Large intestine (tissue), 3 donors: ENCODE measurements at regions not wholly inside any gene's neighbourhood (a gene's known extent, or its start where the extent isn't known, plus 50 kb on each side); places are given as distances from the start of the nearest gene placed in this dataset.

Experiments used
- DNase-seq, 2 donors: peaks; one replicate each; pipeline versions ENCODE4 v3.0.0 to v3.0.0-alpha.2; 2013
- H3K27ac ChIP-seq: one replicate; pipeline ENCODE4 v1.5.1; 2013; ENCODE audit warnings: low read length
- H3K27me3 ChIP-seq: 2 replicates; pipeline ENCODE4 v1.6.1; 2013; ENCODE audit warnings: low read length; ENCODE audit not compliant: control insufficient read depth, insufficient read depth
- H3K36me3 ChIP-seq: 2 replicates; pipeline ENCODE4 v1.6.1; 2013; ENCODE audit warnings: low read length; ENCODE audit not compliant: control insufficient read depth, insufficient read depth
- H3K4me1 ChIP-seq: one replicate; pipeline ENCODE4 v1.6.1; 2013; ENCODE audit warnings: low read length; ENCODE audit not compliant: control insufficient read depth, insufficient read depth
- H3K4me3 ChIP-seq: one replicate; pipeline ENCODE4 v1.5.1; 2013; ENCODE audit warnings: low read length
- H3K9me3 ChIP-seq: one replicate; pipeline ENCODE4 v1.6.1; 2013; ENCODE audit warnings: mild to moderate bottlenecking, low read depth, low read length, moderate library complexity; ENCODE audit not compliant: control insufficient read depth
- WGBS: methylation state at CpG from one replicate; pipeline ENCODE4 v1.1.5; 2013; ENCODE audit warnings: low lambda C conversion rate; ENCODE audit not compliant: insufficient coverage; 5-methylcytosine and 5-hydroxymethylcytosine counted together

DNA sequence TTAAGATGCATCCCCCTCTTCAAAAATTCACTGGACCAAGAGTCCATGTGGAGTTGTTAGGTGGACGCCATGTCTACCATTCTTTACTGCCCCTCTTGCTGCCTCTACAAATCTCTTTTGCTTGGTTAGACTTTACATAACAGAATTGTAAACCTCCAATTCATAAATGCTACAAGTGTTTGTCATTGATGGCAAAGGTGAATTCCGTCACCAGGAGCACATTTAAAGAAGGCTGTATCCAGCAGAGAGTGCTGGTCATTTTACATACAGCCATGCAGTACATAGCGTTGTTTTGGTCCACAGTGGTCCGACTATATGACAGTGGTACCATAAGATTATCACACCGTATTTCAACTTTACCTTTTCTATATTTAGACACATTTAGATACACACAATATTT, 274.5 kb downstream of the MYCN start:
- 100% methylated on average over 3 of the region's 5 CpGs for WGBS
- Histone ChIP-seq H3K27ac (no peak overlapping the region), H3K4me1 (peaks cover 3% of the 10 kb centered on the region), H3K36me3 (no peaks in the 10 kb centered on the region), H3K9me3 (peaks cover 4% of the 10 kb centered on the region), H3K4me3 (no peak overlapping the region), H3K27me3 (no peaks in the 10 kb centered on the region)
- no peak for DNase-seq

DNA sequence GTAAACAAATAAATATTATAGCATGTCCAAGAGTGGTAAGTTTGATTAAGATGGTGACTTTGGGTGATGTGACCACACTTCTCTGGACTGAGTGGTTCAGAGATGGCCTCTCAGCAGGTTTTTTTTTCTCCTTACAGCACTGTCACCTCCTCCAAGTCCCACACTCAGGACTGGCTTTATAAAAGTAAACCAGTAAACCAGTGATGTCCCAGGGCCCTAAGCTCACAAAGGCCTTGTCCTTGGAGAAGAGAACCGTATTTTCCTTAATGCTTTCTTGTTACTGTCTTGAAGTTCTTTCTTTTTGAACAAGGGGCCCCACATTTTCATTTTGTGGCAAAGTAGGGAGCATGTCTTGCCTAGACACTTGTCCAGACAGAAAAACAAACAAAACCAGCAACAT, 274.0 kb downstream of the MYCN start:
- 100% methylated on average over 1 of the region's 1 CpG for WGBS
- Histone ChIP-seq H3K9me3 (peaks cover 4% of the 10 kb centered on the region), H3K27me3 (no peaks in the 10 kb centered on the region), H3K4me3 (no peak overlapping the region), H3K36me3 (no peaks in the 10 kb centered on the region), H3K4me1 (peaks cover 3% of the 10 kb centered on the region), H3K27ac (no peak overlapping the region)
- DNase-seq, result no peak

DNA sequence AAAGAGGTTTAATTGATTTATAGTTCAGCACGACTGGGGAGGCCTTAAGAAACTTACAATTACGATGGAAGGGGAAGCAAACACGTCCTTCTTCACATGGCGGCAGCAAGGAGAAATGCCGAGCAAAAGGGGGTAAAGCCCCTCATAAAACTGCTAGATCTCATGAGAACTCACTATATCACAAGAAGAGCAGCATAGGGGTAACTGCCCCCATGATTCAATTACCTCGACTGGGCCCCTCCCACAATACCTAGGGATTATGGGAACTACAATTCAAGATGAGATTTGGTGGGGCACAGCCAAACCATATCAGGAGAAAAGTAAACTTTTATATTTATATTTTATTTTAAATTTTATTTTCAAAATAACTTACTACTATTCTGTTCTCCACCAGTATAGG, 272.0 kb downstream of the MYCN start:
- peaks cover 3% of the 10 kb centered on the region for H3K4me1 ChIP-seq
- no CpG with 5 or more reads among the region's 6 CpGs for WGBS
- no peaks in the 10 kb centered on the region for H3K27me3 ChIP-seq
- DNase-seq, result no peak
- peaks cover 10% of the 10 kb centered on the region for H3K9me3 ChIP-seq
- H3K36me3 ChIP-seq, result no peaks in the 10 kb centered on the region
- H3K4me3 ChIP-seq, result no peak overlapping the region
- H3K27ac ChIP-seq, result no peak overlapping the region

DNA sequence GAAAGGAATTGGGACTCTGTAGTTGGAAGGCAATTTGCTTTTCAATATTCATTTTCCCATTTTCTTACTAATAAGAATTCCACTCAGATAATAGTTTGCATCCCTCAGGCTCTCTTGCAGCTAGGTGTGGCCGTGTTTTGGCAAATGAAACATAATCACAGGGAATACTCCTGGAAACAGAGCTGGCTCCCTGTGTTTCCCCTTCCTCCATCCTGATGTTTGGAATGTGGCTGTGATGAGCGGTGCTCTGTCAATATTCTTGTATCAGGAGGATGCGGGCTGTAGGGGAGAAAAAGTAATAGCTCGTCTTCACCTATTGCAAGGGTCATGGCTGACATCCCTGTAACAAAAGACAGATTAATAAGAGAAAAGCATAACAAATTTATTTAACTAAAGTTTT, 271.0 kb downstream of the MYCN start:
- H3K4me3 ChIP-seq, result no peak overlapping the region
- no peak overlapping the region for H3K27ac ChIP-seq
- DNase-seq, result no peak
- no peaks in the 10 kb centered on the region for H3K4me1 ChIP-seq
- H3K27me3 ChIP-seq, result no peaks in the 10 kb centered on the region
- H3K36me3 ChIP-seq, result no peaks in the 10 kb centered on the region
- WGBS, result 86% methylated on average over 2 of the region's 4 CpGs
- peaks cover 10% of the 10 kb centered on the region for H3K9me3 ChIP-seq

DNA sequence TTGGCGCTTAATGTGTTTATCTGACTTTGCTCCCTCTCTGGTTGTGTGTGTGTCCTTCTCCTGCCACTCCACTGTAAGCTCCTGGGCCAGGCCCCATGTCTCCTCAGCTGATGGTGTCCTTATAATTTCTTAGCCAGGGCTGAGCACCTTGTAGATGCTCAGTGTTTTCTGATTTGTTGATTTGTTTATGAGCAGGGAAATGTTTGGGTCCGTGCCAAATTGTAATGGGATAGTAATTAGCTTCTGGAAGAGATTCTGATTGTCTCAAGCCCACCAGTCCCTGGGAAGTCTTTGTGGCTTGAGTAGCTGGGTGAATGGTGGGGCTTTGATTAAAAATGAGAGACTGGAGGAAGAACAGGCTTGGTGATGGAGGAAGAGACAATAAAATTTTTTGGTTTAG, 270.5 kb downstream of the MYCN start:
- no peak overlapping the region for H3K27ac ChIP-seq
- H3K36me3 ChIP-seq, result no peaks in the 10 kb centered on the region
- H3K27me3 ChIP-seq, result no peaks in the 10 kb centered on the region
- WGBS, result no CpG with 5 or more reads among the region's 2 CpGs
- no peak for DNase-seq
- H3K4me3 ChIP-seq, result no peak overlapping the region
- H3K4me1 ChIP-seq, result no peaks in the 10 kb centered on the region
- peaks cover 10% of the 10 kb centered on the region for H3K9me3 ChIP-seq

- WGBS, result no CpG with 5 or more reads among the region's 1 CpG
- Histone ChIP-seq H3K4me3 (no peak overlapping the region), H3K36me3 (no peaks in the 10 kb centered on the region), H3K4me1 (no peaks in the 10 kb centered on the region), H3K27ac (no peak overlapping the region), H3K9me3 (peaks cover 10% of the 10 kb centered on the region), H3K27me3 (no peaks in the 10 kb centered on the region)
- DNase-seq, result no peak
These were observed 269.4 kb downstream of the MYCN start for GRCh38 chr2:16209799-16210198.

DNA sequence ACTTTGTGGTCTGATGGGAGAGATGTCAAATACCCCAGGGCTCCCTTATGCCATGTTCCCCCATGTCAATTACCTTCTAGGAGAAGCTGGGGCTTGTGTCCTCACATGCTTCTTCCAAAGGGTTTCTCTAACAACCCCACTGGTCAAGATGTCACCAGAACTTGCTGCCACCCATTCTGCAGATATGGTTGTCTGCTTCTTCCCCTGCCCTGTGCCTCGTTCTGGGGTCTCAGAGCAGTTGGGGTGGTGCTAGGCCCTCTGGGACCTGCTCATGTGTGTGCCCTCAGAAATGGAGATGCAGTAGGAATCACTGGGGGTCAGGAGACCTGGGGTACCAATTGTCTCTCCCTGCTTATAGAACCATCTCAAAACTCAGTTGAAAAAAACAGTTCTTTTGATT, 268.6 kb downstream of the MYCN start:
- no peaks in the 10 kb centered on the region for H3K27me3 ChIP-seq
- peaks cover 10% of the 10 kb centered on the region for H3K9me3 ChIP-seq
- H3K27ac ChIP-seq, result no peak overlapping the region
- WGBS, result no CpG with 5 or more reads among the region's 1 CpG
- no peak for DNase-seq
- H3K4me1 ChIP-seq, result peaks cover under 1% of the 10 kb centered on the region
- H3K36me3 ChIP-seq, result no peaks in the 10 kb centered on the region
- no peak overlapping the region for H3K4me3 ChIP-seq

- 83% methylated on average over 1 of the region's 6 CpGs for WGBS
- Histone ChIP-seq H3K4me3 (no peak overlapping the region), H3K4me1 (peaks cover 6% of the 10 kb centered on the region), H3K27ac (no peak overlapping the region), H3K9me3 (peaks cover 10% of the 10 kb centered on the region), H3K27me3 (no peaks in the 10 kb centered on the region), H3K36me3 (no peaks in the 10 kb centered on the region)
- no peak for DNase-seq
These were observed 268.0 kb downstream of the MYCN start for GRCh38 chr2:16208241-16208797.

GRCh38 chr2:16207611-16208010, 267.3 kb downstream of the MYCN start:
- no peaks in the 10 kb centered on the region for H3K27me3 ChIP-seq

GRCh38 chr2:16207151-16207550, 266.8 kb downstream of the MYCN start:
- peaks cover 10% of the 10 kb centered on the region for H3K9me3 ChIP-seq
- H3K4me1 ChIP-seq, result peaks cover 18% of the 10 kb centered on the region
- no peak overlapping the region for H3K27ac ChIP-seq
- DNase-seq, result no peak
- 100% methylated on average over 1 of the region's 3 CpGs for WGBS
- H3K36me3 ChIP-seq, result no peaks in the 10 kb centered on the region
- H3K4me3 ChIP-seq, result no peak overlapping the region
- H3K27me3 ChIP-seq, result no peaks in the 10 kb centered on the region

More at GRCh38 chr2:16207611-16208010, 267.3 kb downstream of the MYCN start:
- Histone ChIP-seq H3K9me3 (peaks cover 10% of the 10 kb centered on the region), H3K36me3 (no peaks in the 10 kb centered on the region), H3K4me1 (peaks cover 13% of the 10 kb centered on the region), H3K27ac (no peak overlapping the region), H3K4me3 (no peak overlapping the region)
- DNase-seq, result no peak
- 100% methylated on average over 1 of the region's 2 CpGs for WGBS

DNA sequence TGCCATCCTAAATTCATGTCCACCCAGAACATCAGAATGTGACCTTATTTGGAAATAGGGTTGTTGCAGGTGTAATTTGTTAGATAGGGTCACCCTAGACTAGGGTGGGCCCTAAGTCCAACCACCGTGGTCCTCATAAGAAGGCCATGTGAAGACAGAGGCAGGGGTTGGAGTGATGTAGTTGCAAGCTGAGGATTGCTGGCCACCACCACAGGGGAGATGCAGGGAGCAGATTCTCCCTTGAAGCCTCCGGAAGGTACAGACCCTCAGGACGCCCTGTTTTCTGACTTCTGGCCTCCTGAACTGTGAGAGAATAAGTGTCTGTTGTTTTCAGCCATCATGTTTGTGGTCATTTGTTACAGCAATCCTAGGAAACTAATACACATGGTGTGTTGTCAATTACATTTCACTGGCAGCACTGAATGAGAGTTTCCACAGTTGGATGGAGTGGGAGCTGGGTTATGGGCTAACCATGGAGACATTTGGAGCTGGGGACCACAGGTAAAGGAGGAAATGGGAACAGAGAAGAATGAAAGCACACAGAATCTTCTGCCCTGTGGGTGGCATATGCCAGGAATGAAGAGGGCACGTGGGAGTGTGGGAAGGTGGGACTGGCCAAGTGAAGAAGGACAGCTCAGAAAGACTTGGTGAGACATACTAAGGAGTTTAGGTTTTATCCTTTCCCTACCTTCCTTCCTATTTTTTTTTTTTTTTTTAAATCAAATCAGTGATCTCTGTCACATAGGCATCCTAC, 266.0 kb downstream of the MYCN start:
- Histone ChIP-seq H3K4me1 (peaks cover 22% of the 10 kb centered on the region), H3K4me3 (no peak overlapping the region), H3K27ac (no peak overlapping the region), H3K9me3 (peaks cover 9% of the 10 kb centered on the region), H3K27me3 (no peaks in the 10 kb centered on the region), H3K36me3 (no peaks in the 10 kb centered on the region)
- DNase-seq, result no peak
- 100% methylated on average over 1 of the region's 4 CpGs for WGBS
